Lung (tissue), 11 donors: ENCODE measurements at regions not wholly inside any gene's neighbourhood (a gene's known extent, or its start where the extent isn't known, plus 50 kb on each side); places are given as distances from the start of the nearest gene placed in this dataset.
A peak's percentile ranks its signal among the peaks of the same experiment; 100 is the strongest.
"Not testable (repeated sequence)": the region's sequence is repeated elsewhere in the genome, so short reads cannot be mapped to it uniquely, and the experiment has no call there.

Source experiments
- ATAC-seq: fragments of 200-7000 bp; cut with Tn5 transposase; one replicate; pipeline ENCODE4 v1.9.1; 2020; ENCODE audit warnings: moderate number of reproducible peaks; ENCODE audit not compliant: insufficient read depth, low FRiP score
- DNase-seq, 3 donors: peaks; one replicate each; pipeline ENCODE4 v3.0.0-alpha.2; 2013 to 2017
- H3K27ac ChIP-seq, 2 donors: one replicate each; pipeline ENCODE4 v1.5.1; 2013; ENCODE audit warnings: mild to moderate bottlenecking in 2 of 2, moderate library complexity in 2 of 2, control low read depth in 1 of 2, inconsistent platforms in 1 of 2, low read depth in 1 of 2, low read length in 1 of 2
- H3K27me3 ChIP-seq, 3 donors: one replicate each; pipeline ENCODE4 v1.5.1; 2013; ENCODE audit warnings: low read length in 2 of 3; ENCODE audit not compliant: control insufficient read depth in 3 of 3, insufficient read depth in 3 of 3
- H3K36me3 ChIP-seq, 4 donors: one replicate each; pipeline ENCODE4 v1.5.1; 2013; ENCODE audit warnings: low read length in 4 of 4, mild to moderate bottlenecking in 1 of 4, moderate library complexity in 1 of 4; ENCODE audit not compliant: control insufficient read depth in 4 of 4, insufficient read depth in 4 of 4
- H3K4me1 ChIP-seq, 5 donors: one replicate each; pipeline ENCODE4 v1.5.1; 2013; ENCODE audit warnings: low read length in 5 of 5, mild to moderate bottlenecking in 2 of 5, moderate library complexity in 1 of 5; ENCODE audit not compliant: control insufficient read depth in 5 of 5, insufficient read depth in 5 of 5
- H3K4me3 ChIP-seq: one replicate; pipeline ENCODE4 v1.5.1; 2013; ENCODE audit warnings: mild to moderate bottlenecking, control low read depth, moderate library complexity
- H3K9ac ChIP-seq, 2 donors: one replicate each; pipeline ENCODE4 v1.5.1; 2013; ENCODE audit warnings: low read length in 2 of 2, control low read depth in 1 of 2; ENCODE audit not compliant: insufficient read depth in 1 of 2
- H3K9me3 ChIP-seq, 4 donors: one replicate each; pipeline ENCODE4 v1.5.1; 2013; ENCODE audit warnings: low read length in 3 of 4, mild to moderate bottlenecking in 1 of 4, moderate library complexity in 1 of 4; ENCODE audit not compliant: control insufficient read depth in 4 of 4, insufficient read depth in 3 of 4
- WGBS, 2 donors: extraction: QIAGEN DNeasy Blood & Tissue Kit; methylation state at CpG; one replicate each; pipeline ENCODE4 v1.1.7; 2013; 5-methylcytosine and 5-hydroxymethylcytosine counted together
- TF ChIP-seq, protein P1 (sequence below): IDR thresholded peaks from 2 replicates; pipeline ENCODE4 v1.5.1; 2012; ENCODE audit warnings: mild to moderate bottlenecking; ENCODE audit errors: control extremely low read depth, extremely low read depth
- donor health status: control.
- donor health status: control.
- donor health status: Bipolar disorder and iron deficiency.
- donor health status: healthy.
- donor health status: DM: yes; HTN: yes; CAD: no.

DNA sequence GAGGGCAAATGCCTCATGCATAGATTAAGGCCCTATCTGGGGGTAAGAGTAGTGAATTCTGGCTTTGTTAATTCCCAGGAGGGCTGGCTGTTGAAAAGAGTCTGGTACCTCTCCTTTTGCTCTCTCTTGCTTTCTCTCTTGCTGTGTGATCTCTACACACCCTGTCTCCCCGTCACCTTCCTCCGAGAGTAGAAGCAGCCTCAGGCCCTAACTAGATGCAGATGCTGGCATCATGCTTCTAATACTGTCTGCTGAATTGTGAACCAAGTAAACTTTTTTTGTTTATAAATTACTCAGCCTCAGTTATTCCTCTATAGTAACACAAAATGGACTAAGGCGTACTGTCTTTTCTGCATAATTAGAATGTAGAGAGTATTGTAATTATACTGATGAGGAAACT lies 908.1 kb downstream of the DIPK2A start:
- 89 to 97% methylated on average over 3 of the region's 3 CpGs for WGBS, 2 donors

DNA sequence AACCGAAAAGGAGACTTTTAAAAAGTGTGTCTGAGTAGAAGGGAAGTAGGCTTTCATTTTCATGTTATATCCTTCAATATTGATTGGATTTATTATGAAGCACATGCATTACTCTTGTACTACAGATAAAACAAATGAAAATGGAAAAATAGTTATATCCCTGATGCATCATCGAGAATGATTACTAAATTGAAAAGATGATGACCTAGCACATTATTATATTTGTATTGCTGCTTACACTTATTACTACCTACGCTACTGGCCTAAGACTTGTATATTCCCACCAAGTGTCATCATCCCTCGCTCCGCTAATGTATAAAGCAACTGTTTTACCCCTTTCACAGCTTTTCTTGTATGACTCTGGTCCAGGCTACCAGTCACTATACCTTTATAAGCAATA lies 922.4 kb downstream of the DIPK2A start:
- ATAC-seq (no peak), DNase-seq (no peak)
- Histone ChIP-seq H3K27ac (no peak overlapping the region), H3K9me3 (no peaks in the 10 kb centered on the region), H3K27me3 (no peaks in the 10 kb centered on the region), H3K4me1 (peaks cover 0 to 9% (median 0%) of the 10 kb centered on the region in 5 donors), H3K4me3 (no peak overlapping the region), H3K36me3 (no peaks in the 10 kb centered on the region), H3K9ac (no peak overlapping the region)
- TF ChIP-seq, protein P1, sequence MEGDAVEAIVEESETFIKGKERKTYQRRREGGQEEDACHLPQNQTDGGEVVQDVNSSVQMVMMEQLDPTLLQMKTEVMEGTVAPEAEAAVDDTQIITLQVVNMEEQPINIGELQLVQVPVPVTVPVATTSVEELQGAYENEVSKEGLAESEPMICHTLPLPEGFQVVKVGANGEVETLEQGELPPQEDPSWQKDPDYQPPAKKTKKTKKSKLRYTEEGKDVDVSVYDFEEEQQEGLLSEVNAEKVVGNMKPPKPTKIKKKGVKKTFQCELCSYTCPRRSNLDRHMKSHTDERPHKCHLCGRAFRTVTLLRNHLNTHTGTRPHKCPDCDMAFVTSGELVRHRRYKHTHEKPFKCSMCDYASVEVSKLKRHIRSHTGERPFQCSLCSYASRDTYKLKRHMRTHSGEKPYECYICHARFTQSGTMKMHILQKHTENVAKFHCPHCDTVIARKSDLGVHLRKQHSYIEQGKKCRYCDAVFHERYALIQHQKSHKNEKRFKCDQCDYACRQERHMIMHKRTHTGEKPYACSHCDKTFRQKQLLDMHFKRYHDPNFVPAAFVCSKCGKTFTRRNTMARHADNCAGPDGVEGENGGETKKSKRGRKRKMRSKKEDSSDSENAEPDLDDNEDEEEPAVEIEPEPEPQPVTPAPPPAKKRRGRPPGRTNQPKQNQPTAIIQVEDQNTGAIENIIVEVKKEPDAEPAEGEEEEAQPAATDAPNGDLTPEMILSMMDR, result no peak
- 94 to 97% methylated on average over 5 of the region's 5 CpGs for WGBS, 2 donors

More for the DNA sequence above, 908.1 kb downstream of the DIPK2A start:
- Histone ChIP-seq H3K4me3 (no peak overlapping the region), H3K27ac (no peak overlapping the region), H3K9me3 (no peaks in the 10 kb centered on the region), H3K4me1 (no peaks in the 10 kb centered on the region), H3K9ac (no peak overlapping the region), H3K36me3 (no peaks in the 10 kb centered on the region), H3K27me3 (no peaks in the 10 kb centered on the region)
- DNase-seq (no peak), ATAC-seq (no peak)
- TF ChIP-seq, protein P1, result no peak

DNA sequence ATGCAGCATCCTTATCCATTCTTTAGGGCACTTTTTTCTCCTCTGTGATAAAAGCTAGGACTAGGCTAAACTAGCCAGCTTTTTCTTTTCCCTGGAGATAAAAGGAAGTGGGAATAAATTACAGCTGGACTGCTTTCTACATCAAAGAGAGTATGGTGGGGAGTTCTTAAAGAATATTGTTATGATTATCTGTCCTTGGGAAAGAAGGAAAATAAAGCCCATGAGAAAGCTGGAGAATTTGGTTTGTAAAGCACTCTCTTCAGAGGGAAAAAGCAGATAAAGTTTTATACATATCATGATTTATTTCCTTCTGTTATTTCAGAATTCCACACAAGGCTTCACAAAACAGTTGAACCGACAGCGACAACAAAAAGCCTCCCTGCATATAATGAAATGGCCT lies 923.0 kb downstream of the DIPK2A start:
- TF ChIP-seq, protein P1, result no peak
- no peak overlapping the region for H3K27ac ChIP-seq
- H3K36me3 ChIP-seq, result no peaks in the 10 kb centered on the region
- H3K27me3 ChIP-seq, result no peaks in the 10 kb centered on the region
- H3K4me1 ChIP-seq, result peaks cover 0 to 9% (median 0%) of the 10 kb centered on the region in 5 donors
- 79 to 82% methylated on average over 2 of the region's 2 CpGs for WGBS, 2 donors
- ATAC-seq (no peak), DNase-seq (peak in 2 of 3 donors; percentile 59 to 64)
- no peaks in the 10 kb centered on the region for H3K9me3 ChIP-seq
- H3K4me3 ChIP-seq, result no peak overlapping the region
- no peak overlapping the region for H3K9ac ChIP-seq

DNA sequence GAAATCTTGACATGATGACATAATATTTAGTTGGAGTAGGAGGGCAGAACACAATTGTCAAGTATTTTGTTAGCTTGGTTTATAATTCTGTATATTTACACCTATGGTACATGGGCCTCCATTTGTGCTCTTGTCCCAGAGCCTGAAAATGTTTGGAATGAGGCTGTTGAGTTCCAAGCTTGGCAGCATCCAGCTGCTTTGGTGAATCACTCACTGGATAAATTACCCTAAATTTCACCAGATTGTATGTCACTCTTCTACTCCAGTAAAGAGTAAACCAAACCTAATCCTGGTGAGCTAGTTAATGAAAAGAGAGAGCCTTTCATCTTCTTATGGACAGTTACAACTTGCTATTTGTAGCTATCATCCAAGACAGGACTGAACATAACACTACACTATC lies 928.7 kb downstream of the DIPK2A start:
- no peak for ATAC-seq
- peaks cover 0 to 5% (median 1%) of the 10 kb centered on the region in 4 donors for H3K9me3 ChIP-seq
- TF ChIP-seq, protein P1, result no peak

DNA sequence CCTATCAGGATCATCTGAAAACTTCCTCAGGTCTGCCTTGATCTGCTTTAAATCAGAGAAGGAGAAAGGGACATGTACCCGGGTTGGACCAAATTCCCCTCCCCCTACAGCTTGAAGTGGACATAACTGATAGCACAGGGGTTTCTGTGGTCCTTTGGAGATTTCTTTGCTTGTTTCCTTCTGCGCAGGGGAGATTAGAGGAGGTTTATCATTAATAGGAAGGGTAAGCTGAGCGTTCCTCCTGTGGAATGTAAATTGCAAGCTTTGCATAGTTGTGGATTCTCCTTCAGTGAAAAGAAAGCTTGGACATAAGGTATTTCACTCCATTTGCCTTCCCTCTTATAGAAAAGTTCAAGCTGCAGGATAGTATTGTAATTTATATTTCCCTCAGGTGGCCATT lies 936.0 kb downstream of the DIPK2A start:
- not testable (repeated sequence) for H3K9ac ChIP-seq, H3K36me3 ChIP-seq, H3K4me1 ChIP-seq, H3K9me3 ChIP-seq, ATAC-seq, DNase-seq, H3K4me3 ChIP-seq, H3K27ac ChIP-seq, H3K27me3 ChIP-seq
- 59 to 81% methylated on average over 3 of the region's 3 CpGs for whole genome bisulfite sequencing, 2 donors

More for the DNA sequence above, 928.7 kb downstream of the DIPK2A start:
- Histone ChIP-seq H3K27ac (no peak overlapping the region), H3K4me3 (no peak overlapping the region), H3K9ac (no peak overlapping the region), H3K36me3 (no peaks in the 10 kb centered on the region), H3K27me3 (no peaks in the 10 kb centered on the region), H3K4me1 (no peaks in the 10 kb centered on the region)
- no peak for DNase-seq
